GM19043 (cell line): ENCODE measurements at regions not wholly inside any gene's neighbourhood (a gene's known extent, or its start where the extent isn't known, plus 50 kb on each side); places are given as distances from the start of the nearest gene placed in this dataset.
"Not testable (repeated sequence)": the region's sequence is repeated elsewhere in the genome, so short reads cannot be mapped to it uniquely, and the experiment has no call there.

ENCODE experiments used
- ATAC-seq: cut with Tn5 transposase; IDR thresholded peaks from one replicate; pipeline ENCODE4 v1.9.1; 2021; ENCODE audit warnings: low read depth; ENCODE audit not compliant: unreplicated experiment

DNA sequence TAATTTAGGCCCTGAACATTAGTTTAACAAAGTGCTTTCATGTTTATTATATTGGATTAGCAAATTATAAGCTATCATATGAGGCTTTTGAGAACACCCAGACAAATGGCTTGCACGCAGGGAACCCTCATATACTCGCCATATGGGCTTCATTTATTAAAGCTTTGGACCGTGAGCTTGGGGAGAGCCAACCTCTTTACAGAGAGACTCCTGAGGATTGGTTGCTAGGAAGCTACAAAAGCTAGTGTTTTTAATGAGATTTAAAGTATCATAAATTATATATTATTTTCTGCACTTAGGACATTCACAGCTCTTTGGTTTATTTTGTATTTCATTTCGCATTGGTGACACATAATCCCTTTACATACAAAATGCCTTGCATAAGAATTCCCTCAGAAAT lies 193.8 kb upstream of the TOX3 start:
- no peak for ATAC-seq

GRCh38 chr16:52740333-52740732 lies 193.4 kb upstream of the TOX3 start:
- ATAC-seq: no peak

- not testable (repeated sequence) for ATAC-seq
These were observed 192.0 kb upstream of the TOX3 start for GRCh38 chr16:52738992-52739391.

DNA sequence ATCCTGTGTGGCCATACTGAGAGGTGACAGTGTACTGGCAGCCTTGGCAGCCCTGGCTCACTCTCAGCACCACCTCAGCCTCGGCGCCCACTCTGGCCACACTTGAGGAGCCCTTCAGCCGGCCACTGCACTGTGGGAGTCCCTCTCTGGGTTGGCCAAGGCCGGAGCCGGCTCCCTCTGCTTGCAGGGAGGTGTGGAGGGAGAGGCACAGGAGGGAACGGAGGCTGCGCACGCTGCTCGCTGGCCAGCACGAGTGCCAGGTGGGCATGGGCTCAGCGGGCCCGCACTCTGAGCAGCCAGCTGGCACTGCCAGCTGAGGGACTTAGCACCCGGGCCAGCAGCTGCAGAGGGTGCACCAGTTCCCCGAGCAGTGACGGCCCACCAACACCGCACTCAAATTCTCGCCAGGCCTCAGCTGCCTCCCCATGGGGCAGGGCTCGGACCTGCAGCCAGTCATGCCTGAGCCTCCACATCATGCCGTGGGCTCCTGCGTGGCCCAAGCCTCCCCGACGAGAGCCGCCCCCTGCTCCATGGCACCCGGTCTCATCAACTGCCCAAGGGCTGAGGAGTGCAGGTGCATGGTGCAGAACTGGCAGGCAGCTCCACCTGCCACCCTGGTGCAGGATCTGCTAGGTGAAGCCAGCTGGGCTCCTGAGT lies 184.4 kb upstream of the TOX3 start:
- no peak for ATAC-seq

GRCh38 chr16:52729731-52730130 lies 182.8 kb upstream of the TOX3 start:
- ATAC-seq: no peak

DNA sequence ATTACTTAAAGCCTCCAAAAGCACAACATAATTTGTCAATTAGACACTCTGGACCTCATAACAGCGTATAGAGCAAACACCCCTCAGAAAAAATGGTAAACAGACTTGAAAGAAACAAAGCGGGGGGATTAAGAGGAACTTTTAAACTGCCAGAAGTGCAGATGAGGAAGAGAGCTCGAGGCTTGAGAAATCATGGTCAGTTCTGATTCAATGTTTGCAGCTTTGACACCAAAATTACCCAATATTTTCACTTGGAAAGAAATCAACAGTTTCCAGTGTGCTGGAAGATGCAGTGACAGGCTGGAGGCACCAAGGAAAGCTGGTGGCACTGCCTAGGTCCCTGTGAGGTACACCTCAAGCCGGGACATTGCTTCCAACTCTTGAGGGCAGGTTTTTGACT lies 180.9 kb upstream of the TOX3 start:
- no peak for ATAC-seq

DNA sequence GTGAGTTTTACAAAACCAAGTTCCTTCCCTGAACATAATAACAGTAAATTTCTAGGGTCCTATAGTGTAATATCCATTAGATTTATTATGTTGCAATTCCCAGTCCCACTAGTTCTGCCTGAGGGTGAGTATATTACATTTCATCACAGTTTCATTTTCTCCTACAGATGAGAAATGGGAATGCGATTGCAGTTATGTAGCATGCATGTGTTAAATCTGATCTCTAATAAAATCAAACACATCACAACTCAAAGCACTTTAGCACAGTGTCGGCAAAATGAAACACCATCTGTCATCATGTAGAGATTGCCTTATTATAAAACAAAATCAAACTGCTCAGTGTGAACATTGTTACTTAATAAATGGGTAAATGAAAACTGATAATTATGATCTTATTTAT lies 180.5 kb upstream of the TOX3 start:
- no peak for ATAC-seq

DNA sequence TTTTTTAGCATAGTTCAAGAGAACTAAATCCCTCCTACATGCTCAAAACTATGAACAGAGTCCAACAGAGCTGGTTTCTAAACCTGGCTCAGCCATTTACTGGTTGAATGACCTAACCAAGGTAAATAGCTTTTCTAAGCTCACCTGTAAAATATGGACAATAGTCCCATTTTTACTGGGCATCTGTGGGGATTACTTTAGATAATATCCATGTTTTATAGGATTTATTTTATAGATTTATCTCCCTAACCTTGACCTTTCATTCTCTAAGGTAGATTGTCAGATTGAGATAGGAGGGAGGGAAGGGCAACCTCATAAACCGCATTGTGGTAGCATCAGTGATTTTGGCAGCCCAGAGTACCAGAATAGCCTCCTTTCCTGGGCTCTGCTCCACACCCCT lies 178.5 kb upstream of the TOX3 start:
- ATAC-seq: no peak

- ATAC-seq: no peak
These were observed 178.1 kb upstream of the TOX3 start for GRCh38 chr16:52725043-52725442.

GRCh38 chr16:52721331-52721730 lies 174.4 kb upstream of the TOX3 start:
- no peak for ATAC-seq

GRCh38 chr16:52718046-52718445 lies 171.1 kb upstream of the TOX3 start:
- ATAC-seq: no peak

GRCh38 chr16:52713740-52714139 lies 166.8 kb upstream of the TOX3 start:
- no peak for ATAC-seq

GRCh38 chr16:52709306-52709705 lies 162.4 kb upstream of the TOX3 start:
- ATAC-seq: no peak

- ATAC-seq: no peak
These were observed 161.5 kb upstream of the TOX3 start for GRCh38 chr16:52708476-52708875.

- no peak for ATAC-seq
These were observed 160.9 kb upstream of the TOX3 start for GRCh38 chr16:52707676-52708337.

GRCh38 chr16:52705122-52705521 lies 158.2 kb upstream of the TOX3 start:
- no peak for ATAC-seq

DNA sequence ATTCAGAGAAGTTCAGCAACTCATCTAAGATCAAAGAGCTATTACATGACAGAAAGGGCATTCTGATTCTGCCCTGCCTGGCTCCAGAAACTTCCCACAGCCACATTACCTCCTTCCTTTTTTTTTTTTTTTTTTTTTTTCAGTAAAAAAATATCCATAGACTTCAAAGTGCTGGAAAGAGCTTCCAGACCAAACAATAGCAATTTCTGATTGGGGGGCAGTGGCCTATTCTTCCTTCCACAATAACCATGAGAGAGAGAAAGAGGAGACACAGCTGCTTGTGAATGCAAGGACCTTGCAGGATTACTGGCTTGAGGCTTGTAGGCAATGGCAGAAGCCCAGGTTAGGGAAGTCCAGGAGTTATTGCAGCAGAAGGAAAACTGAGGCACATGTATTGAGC lies 151.0 kb upstream of the TOX3 start:
- ATAC-seq: no peak

DNA sequence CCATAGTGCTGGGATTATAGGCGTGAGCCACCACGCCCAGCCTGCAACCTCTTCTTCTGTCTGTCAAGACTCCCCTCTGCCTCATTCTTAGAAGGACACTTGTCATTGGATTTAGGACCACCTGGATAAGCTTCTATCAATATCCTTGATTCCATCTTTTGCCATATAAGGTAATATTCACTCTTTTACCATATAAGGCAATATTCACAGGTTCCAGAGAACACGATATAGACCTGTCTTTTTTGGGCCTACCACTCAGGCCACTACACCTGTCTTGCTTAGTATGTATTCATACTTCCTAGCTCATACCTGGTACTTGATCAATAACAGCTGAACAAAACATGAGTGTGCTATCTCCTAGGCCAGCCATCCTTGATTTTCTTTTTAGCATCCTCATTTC lies 149.2 kb upstream of the TOX3 start:
- no peak for ATAC-seq

DNA sequence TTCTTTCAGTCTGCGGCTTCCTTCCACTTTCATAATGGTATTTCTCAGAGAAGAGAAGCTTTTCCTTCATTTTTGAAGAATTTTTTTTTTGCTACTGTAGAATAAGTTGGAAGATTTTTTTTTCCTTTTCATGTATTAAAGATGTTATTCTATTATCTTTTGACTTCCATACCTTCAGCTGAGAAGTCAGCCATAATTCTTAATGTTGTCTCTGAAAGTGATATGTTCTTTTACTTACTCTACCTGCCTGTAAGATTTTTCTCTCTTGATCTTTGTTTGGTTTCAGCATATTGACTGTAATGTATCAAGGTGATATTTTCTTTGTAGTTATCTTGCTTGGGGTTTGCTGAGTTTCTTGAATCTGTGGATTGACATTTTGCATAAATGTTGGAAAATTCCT lies 143.5 kb upstream of the TOX3 start:
- ATAC-seq: no peak

DNA sequence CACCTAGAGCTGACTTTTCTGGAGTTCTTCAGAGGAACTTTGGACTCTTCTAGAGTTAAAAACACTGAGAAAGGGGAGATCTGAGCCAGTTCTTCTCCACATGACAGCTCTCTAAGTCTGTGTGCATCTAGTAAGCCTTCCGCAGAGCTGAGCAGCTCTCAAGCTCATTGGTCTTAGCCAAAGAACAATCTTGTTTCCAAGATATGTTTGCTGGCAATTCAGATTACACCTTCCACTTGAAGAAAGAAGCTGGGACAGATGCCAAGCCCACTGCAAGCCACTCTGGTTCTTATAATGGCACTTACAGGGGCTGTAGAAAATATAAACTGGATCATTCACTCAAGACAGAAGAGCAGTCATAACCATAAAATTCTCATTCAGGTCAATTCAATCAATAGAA lies 134.1 kb upstream of the TOX3 start:
- no peak for ATAC-seq

DNA sequence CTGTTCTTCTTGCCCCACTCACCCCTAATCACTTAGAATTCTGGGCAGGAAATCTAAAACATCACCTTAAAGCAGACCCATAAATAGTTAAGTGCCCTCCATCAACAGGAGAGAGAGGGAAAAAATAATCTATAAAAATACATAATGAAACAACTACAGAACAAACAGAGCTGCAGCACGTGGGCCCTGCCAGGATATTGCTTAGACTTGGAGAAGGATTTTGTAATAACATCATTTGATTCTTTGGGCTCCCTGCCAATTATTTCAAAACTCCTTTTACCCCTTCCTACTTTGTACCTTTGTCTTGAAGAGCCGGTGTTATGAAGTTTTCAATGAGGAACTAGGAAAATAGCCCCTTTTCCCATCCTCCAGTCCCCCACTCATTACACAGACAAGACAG lies 130.6 kb upstream of the TOX3 start:
- no peak for ATAC-seq

DNA sequence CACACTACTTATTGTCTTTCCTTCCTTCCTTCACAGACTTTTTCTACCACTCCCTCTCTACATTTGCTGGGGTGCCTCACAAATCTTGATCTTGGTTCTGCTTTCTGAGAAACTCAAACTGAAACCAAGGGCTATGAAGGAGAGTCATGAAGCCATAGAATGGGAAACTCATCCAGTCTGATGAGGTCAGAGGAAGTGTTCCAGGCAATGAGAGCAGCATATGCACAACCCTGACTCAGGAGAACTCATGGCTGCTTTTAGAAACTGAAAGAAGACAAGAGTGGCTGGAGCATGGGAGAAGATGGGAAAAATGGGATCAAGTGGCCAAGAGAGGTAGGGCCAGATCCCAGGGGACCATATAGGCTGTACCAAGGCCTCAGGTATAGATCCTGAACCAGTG lies 130.0 kb upstream of the TOX3 start:
- no peak for ATAC-seq

- ATAC-seq: no peak
These were observed 124.6 kb upstream of the TOX3 start for GRCh38 chr16:52671590-52671989.
